GM10248 (cell line): ENCODE measurements at regions not wholly inside any gene's neighbourhood (a gene's known extent, or its start where the extent isn't known, plus 50 kb on each side); places are given as distances from the start of the nearest gene placed in this dataset.
"Not testable (repeated sequence)": the region's sequence is repeated elsewhere in the genome, so short reads cannot be mapped to it uniquely, and the experiment has no call there.

Source experiments
- CTCF ChIA-PET: fragments of 300-600 bp; sonication (Branson Sonifier 250); formaldehyde crosslinking; extraction: SDS; loops from one replicate; lab custom pipeline; 2021; ENCODE audit warnings: antibody characterized with exemption; lab: Yijun Ruan, JAX
- POLR2A ChIA-PET: fragments of 350-650 bp; sonication (Branson Sonifier 250); formaldehyde crosslinking; extraction: SDS; loops from one replicate; lab custom pipeline; 2020; ENCODE audit warnings: antibody characterized with exemption; lab: Yijun Ruan, JAX
- DNase-seq: peaks from one replicate; pipeline ENCODE4 v3.0.0; 2012; ENCODE audit errors: extremely low spot score
- CTCF ChIP-seq: IDR thresholded peaks from 2 replicates; pipeline ENCODE4 v1.5.1; 2012; ENCODE audit warnings: mild to moderate bottlenecking, low read depth; ENCODE audit errors: extremely low read depth, missing control alignments, control extremely low read depth

- no peak for DNase-seq
- no peak for TF ChIP-seq CTCF
Measured at GRCh38 chr5:119951330-119951934, 322.1 kb downstream of the FAM170A start.

GRCh38 chr5:119953474-119953873 lies 324.1 kb downstream of the FAM170A start:
- ChIA-PET CTCF (no interaction called here), POLR2A (no interaction called here)
- no peak for TF ChIP-seq CTCF
- DNase-seq = no peak

More at GRCh38 chr5:119951330-119951934, 322.1 kb downstream of the FAM170A start:
- ChIA-PET POLR2A (no interaction called here), CTCF (interaction anchor here (0.8 to 3.5 kb wide), 3 partner anchors 9 to 25 kb away, joined by 3 to 21 read pairs (median 3); no protein-coding TSS in a partner anchor)

GRCh38 chr5:119954106-119954505 lies 324.7 kb downstream of the FAM170A start:
- CTCF ChIA-PET = no interaction called here
- no peak for DNase-seq
- POLR2A ChIA-PET = no interaction called here
- TF ChIP-seq CTCF = no peak

GRCh38 chr5:119961993-119962392 lies 332.6 kb downstream of the FAM170A start:
- DNase-seq = no peak
- TF ChIP-seq CTCF = no peak
- POLR2A ChIA-PET = no interaction called here
- CTCF ChIA-PET = no interaction called here

- POLR2A ChIA-PET = no interaction called here
- no peak for DNase-seq
- CTCF ChIA-PET = interaction anchor here (0.7 kb wide), 1 partner anchor 11 kb away, joined by 3 read pairs; no protein-coding TSS in a partner anchor
- no peak for TF ChIP-seq CTCF
Measured at GRCh38 chr5:119966028-119966427, 336.7 kb downstream of the FAM170A start.

- POLR2A ChIA-PET = no interaction called here
- no peak for DNase-seq
- CTCF ChIA-PET = no interaction called here
- TF ChIP-seq CTCF = no peak
Measured at GRCh38 chr5:119968690-119969089, 339.3 kb downstream of the FAM170A start.

- DNase-seq, POLR2A ChIA-PET, CTCF ChIA-PET: not testable (repeated sequence)
Measured at GRCh38 chr5:119987077-119987476, 357.7 kb downstream of the FAM170A start.
